CD4-positive, alpha-beta T cell treated with Interleukin-15 for 4 hours (primary cell): ENCODE measurements at regions not wholly inside any gene's neighbourhood (a gene's known extent, or its start where the extent isn't known, plus 50 kb on each side); places are given as distances from the start of the nearest gene placed in this dataset.
"Not testable (repeated sequence)": the region's sequence is repeated elsewhere in the genome, so short reads cannot be mapped to it uniquely, and the experiment has no call there.

Source experiments
- DNase-seq: peaks from one replicate; pipeline ENCODE4 v3.0.0-alpha.2; 2020; ENCODE audit warnings: low spot score

DNA sequence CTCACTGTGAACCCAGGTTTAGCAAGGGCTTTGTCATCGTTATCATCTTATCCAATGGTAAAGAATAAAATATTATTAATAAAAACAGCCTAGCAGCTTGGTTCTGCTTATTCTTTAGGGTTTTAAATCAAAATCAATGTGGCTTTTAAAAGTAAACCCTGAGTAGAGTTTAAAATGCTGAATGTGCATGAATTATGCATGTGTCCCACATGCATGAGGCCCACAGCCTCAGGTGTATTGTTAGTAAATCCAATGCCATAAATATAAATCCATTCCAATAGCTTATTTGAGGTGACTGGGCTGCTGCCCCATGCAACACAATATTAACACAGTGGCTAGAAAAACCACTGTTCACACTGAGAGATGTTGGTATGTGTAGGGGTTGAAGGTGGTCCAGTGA, 254.1 kb downstream of the HNMT start:
- no peak for DNase-seq

DNA sequence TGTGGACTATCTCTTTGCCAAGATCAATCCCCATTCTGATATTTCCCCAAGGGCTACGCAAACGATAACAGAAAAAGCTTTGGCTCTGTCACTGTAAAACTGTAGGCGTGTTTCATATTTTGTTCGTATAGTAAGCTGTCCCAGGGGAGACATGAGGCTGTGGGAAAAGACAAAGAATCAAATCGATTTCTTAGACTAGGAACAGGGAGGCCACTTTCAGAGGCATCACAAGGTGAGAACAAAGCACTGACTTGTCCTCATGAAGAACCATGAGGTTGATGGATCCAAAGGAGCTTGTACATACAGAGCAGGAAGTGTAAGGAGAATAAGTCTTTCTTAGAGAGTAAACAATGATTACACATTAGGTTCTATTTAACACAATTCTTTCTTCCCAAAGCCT, 255.7 kb downstream of the HNMT start:
- no peak for DNase-seq

DNA sequence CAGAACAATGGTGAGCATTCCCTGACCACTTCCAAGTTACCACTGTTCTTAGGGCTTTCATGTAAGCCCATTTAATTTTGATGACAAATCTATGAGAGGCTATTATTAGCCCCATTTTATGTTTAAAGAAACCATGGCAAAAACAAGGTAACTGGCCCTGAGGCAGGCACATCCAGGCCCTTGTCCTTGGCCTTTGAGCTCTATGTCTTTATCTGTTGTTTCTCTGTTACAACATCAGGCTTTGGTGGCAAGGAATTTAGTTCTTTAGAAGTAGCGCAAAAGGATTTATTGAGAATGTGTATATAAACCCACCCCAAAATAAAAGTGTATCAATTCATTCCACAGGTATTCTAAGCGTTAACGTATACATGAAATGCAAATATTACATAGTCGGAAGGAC, 257.1 kb downstream of the HNMT start:
- DNase-seq: no peak

DNA sequence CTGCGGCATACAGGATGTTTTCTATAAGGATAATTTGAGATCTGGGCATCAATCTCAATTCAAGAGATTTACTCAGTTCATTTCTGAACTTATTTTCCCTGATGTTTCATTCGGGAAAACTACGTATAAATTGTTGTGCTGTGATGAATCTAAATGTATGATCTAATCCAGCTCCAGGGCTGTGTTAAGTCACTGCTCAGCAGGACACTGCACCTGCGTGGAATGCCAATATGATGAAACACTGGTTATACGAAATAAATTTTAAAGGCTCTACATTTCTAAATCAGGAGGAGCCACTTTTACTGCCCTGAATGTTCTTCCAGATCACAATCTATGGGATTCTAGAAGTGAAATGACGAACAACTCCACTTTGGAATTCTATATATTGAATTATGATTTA, 259.0 kb downstream of the HNMT start:
- no peak for DNase-seq

DNA sequence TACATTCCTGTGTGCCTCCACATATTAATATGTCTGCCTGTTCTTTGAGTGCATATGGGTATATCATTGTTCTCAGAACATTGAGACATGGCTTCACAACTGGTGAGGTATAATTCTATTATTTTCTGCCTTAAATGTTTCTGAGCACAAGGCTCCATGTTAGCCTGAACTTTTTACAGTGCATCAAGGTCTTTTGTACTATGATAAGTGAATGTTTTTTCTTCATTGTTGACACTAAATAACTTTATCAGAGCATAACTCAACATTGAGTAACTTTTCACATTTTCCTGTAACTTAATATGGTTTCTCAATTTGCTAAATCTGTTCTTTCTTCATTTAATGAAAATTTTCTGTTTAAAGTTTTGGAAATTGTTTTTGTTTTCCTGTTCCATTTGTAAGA, 262.9 kb downstream of the HNMT start:
- no peak for DNase-seq

DNA sequence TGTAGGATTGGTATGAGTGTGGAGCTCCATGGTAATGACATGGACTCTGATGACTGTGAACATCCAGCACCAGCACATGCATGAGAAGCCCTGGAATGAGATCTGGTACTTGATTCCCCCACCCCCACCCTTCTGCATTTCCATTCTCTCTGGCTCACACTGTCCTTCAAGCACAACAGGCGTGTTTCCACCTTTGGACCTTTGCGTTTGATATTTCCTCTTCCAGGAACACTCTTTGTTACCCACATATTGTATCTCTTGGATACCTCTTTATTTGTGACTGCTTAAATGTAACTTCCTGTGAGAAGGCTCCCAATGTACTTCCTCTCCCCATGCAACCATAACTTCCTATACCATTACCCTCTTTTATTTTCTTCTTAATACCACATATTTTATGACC, 263.8 kb downstream of the HNMT start:
- no peak for DNase-seq

DNA sequence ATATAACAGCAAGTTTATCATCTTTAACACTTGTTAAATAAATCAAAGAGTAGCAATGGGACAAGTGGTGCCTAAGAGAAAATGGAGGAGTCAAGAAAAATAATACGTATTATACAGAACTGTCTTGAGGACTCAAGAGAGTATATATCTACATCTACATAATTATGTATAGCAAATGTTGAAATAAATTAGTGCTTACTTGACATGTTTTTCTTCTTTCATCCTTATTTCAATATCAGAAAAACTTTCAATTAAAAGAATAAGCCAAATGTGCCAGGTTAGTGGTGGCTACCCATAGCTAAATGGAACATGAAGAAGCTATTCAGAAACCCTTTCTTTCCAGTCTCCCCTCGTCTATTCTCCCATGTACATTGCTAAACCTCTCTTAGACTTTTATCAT, 267.3 kb upstream of the SPOPL start:
- no peak for DNase-seq

DNA sequence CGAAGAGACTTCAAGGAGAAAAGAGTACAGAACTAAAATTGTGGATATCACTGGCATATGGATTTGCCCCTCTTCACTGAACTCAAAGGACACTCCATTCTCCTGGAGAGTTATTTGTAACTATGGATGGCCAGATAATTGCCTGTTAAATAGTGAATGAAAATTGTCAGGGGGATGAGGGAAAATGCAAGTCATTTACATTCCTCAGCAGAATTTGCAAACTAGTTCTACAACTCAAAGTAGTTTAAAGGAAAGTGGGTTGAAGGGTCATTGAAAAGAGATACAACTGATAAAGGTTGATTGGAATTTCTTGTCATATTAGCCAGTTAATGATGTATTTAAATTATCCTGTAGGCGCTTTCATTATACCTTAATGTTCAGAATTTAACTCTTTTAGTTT, 266.5 kb upstream of the SPOPL start:
- DNase-seq: no peak

DNA sequence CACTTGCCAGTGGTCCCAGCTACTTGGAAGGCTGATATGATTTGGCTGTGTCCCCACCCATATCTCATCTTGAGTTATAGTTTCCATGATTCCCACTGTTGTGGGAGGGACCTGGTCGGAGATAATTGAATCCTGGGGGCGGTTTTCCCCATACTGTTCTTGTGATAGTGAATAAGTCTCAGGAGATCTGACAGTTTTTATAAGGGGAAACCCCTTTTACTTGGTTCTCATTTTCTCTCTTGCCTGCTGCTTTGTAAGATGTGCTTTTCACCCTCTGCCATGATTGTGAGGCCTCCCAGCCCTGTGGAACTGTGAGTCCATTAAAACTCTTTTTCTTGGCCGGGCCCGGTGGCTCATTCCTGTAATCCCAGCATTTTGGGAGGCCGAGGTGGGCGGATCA, 265.4 kb upstream of the SPOPL start:
- no peak for DNase-seq

DNA sequence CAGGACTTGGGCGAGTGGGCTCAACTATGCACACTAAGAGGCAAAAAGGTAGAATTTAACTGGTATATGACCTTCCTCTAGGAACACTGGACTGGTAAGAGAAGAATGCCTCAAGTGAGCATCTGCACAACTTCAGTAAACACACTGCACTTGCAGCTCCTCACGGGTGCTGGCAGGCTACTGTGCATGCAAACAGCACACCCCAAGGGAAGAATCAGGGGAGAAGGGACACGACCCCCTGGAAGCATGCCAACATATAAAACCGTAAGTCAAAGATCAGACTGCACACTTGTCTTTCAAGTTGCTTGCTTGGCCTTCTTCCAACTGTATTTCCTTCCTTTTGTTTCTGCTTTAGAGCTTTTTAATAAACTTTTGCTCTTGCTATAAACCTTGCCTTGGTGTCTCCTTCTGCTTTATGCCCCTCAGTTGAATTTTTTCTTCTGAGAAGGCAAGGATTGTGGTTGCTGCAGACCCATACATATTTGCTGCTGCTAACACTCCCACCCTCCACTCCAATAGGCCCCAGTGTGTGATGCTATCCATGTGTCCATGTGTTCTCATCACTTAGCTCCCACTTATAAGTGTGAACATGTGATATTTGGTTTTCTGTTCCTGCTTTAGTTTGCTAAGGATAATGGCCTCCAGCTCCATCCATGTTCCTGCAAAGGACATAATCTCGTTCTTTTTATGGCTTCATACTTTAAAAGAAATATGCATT, 263.7 kb upstream of the SPOPL start:
- DNase-seq: no peak

DNA sequence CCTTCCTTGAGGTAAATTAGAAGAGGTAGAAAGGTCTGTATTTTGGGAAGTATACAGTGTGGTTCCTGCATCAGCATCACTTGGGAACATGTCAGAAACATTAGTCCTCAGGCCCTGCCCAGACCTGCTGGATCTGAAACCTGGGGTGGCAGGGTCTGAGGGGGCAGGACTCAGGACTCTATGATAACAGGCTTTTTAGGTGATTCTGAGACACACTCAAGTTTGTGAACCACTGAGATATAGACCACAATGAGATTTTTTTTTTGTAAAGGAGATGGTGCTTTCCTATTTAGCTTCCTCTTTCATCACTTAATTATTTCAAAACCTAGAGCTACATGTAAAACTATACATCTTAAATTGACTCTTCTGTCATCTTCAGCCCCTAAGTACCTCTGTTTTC, 262.7 kb upstream of the SPOPL start:
- no peak for DNase-seq

DNA sequence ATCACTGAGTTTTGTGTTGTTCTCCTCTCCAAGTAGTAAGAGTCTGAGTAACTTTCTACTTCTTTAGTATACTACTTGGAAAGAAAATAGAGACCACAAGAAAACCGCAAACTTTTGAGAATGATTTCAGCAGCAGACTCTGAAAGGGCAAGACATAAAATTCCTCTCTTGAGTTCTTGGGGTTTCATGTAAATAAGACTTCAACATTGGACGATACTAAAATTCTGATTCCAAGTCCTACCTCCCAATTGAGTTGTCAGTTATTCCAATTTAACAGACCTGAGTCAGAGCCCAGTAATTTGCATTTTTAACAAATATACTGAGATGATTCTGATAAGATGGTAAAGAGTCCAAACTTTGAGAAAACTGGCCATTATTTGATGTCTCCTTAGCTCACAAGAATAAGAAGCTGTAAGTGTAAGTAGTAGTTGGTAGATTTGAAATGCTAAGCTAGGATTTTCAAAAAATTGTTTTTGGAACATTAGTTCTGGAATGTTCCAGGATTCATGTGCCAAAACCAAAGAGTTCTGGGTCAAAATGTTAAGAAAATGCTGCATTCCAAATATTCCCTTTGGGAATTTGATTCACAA, 261.6 kb upstream of the SPOPL start:
- DNase-seq: no peak

DNA sequence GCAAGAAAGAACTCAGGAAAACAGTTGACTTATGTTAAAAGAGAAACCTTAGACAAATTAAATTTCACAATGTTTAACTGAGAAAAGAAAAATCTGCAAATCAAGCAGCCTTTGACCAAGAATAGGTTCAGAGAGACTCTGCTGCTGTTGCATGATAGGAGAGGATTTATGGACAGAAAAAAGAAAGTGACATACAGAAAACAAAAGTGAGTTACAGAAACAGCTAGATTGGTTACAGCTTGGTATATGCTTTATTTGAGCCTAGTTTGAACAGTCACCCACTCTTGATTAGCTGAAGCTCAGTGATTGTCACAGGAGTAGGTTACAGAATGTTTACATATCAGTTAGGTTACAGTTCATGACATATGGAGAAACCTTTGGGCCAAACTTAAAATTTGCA, 258.2 kb upstream of the SPOPL start:
- no peak for DNase-seq

DNA sequence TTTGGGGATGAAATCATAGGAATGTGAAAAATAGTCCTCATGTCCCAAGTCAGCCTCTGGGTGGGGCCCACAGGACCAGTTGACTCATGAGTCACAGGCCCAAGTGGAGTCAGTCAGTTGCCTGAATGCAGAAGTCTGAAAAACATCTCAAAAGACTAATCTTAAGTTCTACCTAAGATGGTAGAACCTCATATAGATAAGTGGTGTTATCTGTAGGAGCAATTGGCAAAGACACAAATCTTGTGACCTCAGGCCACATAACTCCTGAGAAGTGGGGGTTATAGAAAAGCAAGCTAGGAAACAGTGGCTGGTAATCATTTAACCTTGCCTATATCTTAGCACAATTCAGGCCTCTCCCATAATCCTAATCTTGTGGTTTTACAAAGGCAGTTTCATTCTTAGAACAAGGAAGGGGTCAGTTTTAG, 257.1 kb upstream of the SPOPL start:
- DNase-seq: no peak

DNA sequence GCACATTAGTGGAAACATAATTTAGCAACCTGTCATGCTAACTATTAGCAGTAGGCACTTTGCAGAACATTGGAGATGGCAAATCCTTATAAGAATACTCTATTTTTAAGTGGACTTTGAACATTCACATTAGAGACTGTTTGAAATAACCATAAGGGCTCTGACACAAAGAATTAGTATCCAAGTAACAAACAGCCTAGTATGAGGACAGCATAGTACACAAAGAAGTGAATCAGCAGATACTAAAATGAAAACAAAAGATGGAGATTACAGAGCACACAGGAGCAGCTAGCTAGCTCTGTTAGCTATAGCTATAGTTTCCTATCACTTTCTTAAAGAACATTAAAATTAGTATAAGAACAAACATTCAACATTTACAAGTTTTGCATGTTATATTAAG, 256.3 kb upstream of the SPOPL start:
- DNase-seq: no peak

DNA sequence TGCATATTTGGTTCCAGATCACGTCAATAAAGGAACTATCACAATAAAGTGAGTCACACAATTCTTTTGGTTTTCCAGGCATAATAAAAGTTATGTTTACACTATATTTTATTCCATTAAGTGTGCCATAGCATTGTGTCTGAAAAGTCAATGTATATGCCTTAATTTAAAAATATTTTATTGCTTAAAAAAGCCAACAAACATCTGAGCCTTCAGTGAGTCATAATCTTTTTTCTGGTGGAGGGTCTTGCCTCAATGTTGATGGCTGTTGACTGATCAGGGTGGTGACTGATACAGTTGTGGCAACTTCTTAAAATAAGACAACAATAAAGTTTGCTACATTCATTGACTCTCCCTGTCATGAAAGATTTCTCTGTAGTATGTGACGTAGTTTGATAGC, 254.3 kb upstream of the SPOPL start:
- DNase-seq: no peak

DNA sequence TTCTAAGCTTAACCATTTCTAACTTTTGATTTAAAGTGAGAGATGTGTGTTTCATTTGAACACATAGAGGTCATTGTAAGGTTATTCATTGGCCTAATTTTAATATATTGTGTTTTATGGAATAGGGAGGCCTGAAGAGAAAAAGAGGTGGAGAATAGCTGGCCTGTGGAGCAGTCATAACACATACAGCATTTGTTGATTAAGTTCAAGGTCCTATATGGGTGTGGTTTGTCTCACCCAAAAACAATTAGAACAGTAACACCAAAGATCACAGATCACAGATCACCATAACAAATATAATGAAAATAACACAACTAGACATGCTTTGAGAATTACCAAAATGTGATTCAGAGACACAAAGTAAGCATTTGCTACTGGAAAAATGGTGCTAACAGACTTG, 252.4 kb upstream of the SPOPL start:
- no peak for DNase-seq

DNA sequence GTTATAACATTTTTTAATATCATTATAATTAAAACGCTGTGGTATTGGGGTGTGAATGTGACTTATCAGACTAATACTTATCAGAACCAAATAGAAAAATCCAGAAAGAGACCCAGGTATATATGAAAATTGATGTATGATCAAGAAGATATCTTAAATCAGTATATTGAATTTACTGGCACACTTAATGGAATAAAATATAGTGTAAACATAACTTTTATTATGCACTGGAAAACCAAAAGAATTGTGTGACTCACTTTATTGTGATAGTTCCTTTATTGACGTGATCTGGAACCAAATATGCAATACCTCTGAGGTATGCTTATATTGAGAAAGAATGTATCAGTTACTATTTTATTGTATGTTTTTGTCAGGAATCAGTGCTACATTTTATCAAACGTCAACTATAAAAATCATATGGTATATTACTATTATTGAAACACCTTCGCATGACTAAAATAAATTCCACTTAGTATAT, 250.7 kb upstream of the SPOPL start:
- DNase-seq: not testable (repeated sequence)

DNA sequence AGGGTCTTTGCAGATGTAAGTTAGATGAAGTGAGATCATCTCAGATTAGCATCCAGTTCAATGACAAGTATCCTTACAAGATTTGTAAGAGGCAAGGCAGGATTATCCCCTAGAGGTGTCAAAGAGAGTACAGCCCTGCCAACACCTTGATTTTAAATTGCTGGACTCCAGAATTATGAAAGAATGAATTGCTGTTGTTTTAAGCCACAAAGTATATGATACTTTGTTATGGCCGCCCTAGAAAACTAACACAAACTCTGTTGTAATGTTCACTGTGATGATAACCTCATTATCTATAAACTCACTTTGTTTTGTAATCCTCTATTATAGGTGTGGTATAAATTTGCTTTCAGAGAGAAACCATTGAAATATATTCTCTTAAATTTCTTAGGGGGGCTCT, 249.0 kb upstream of the SPOPL start:
- no peak for DNase-seq

DNA sequence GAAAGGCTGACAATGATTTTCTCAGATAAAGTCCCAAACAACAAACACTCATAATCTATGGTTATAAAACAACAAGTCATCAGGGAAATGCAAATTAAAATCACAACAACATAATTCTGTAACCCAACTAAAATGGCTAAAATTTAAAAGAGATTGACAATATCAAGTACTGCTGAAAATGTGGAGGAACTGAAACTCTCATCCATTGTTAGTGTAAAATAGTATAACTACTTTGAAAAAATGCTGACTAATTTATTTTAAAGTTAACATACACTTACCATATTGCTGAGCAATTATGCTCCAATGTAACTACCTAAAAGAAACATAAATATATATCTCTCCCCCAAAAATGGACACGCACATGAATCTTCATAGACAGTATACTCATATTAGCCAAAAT, 245.9 kb upstream of the SPOPL start:
- DNase-seq: no peak

DNA sequence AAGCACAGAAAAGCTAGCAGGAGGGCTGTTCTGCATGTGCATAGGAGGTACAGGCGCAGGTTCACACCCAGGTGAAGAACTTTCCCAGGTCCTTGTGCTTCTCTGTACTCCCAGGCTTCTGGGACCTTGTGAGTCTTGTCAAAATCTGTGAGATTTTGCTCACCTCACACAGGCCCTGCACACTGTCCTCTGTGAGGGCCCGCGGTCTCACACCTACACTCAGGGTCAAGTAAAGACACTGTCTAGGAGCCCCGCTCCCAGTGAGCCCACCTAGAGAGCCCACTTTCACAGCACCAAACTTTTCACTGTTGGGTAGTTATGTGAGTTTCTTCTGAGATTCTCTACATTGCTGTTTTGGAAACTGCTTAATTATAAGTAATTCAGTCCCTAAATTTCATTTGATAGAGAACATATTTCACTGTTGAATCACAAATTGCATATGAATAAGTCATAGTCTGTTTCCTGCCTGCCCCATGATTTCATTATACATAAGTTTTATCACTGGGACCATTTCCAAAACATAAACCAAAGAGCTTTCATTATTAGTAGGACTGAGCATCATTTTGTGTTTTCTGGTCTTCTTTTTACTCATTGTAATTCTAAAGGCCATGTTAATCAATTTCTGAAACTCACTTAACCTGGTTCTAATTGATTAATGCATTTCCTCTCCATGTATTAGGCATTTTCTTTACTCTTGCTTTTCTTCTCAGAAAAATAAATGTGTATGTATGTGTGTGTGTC, 234.2 kb upstream of the SPOPL start:
- no peak for DNase-seq

DNA sequence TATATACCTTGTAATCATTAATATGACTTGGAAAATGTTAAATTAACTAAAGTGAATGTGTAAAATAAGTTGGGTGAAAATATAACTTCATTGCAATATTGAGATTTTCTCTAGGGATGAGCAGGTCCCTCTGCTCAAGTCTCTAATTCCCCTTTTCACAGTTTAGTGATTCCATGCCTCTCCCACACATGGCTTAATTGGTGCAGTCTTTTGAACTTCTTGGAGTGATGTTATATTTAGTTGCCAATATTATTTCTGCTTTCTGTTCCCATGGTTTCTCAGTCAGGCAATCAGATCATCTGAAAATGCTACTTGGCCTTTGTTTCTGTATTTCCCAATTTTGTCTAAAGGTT, 233.7 kb upstream of the SPOPL start:
- DNase-seq: no peak

DNA sequence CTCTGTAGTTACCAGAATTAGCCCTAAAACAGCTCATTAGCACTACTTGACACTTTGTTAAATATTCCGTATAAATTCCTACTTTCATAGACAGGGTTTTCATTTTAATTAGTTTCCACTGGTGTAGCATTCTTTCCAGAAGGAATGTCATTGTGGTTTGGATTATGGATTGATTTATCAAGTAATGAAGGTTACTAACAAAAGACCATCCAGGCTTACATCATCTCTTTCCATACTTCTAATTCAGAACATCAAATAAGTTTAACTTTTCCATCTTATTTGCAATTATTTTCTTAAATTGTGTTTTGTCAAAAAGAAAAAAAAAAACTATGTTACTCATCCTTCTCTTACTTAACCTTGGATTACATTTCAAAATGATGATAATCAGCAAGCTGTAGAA, 231.8 kb upstream of the SPOPL start:
- DNase-seq: no peak

DNA sequence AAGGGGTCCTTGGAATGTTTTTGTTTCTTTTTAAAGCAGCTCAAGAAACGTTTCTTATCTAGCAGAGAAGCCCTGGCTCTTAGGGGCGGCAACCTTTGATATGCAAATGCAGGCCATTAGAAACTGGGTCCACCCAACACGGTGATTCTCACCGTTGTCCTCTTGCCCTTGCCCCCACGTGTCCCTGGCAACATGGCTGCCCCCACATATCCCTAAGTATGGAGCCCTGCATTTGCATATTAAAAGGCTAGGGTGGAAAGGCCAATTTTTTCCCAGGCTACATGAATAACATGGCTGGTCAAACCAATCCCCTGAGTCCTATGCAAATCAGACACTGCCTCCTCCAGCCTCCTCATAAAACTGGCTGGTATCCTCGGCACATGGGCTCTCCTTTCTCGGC, 230.1 kb upstream of the SPOPL start:
- DNase-seq: no peak
